ENCODE measurements at regions not wholly inside any gene's neighbourhood (a gene's known extent, or its start where the extent isn't known, plus 50 kb on each side); places are given as distances from the start of the nearest gene placed in this dataset.
A peak's percentile ranks its signal among the peaks of the same experiment; 100 is the strongest.

DNA sequence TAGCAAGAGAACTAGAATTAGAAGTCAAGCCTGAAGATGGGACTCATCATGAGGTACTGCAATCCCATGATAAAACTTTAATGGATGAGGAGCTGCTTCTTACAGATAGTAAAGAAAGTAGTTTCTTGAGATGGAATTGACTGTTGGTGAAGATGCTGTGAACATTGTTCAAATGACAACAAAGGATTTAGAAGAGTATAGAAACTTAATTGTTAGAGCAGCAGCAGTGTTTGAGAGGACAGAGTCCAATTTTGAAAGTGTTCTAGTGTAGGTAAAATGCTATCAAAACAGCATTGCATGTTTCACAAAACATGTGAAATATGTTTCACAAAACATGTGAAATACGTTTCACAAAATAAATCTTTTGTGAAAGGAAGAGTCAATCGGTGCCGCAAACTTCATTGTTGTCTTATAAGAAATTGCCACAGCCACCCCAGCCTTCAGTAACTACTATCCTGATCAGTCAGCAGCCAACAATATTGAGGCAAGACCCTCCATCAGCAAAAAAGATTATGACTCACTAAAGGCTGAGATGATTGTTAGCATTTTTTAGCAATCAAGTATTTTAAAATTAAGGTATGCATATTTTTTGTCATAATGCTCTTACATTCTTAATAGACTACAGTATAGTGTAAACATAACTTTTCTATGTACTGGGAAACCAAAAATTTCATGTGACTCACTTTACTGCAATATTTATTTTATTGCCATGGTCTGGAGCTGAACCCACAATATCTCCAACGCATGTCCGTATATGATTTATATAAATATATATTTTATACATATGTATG, 173.4 kb upstream of the BMP4 start:
- no peak for DNase-seq (ENCODE audit: low spot score)

DNA sequence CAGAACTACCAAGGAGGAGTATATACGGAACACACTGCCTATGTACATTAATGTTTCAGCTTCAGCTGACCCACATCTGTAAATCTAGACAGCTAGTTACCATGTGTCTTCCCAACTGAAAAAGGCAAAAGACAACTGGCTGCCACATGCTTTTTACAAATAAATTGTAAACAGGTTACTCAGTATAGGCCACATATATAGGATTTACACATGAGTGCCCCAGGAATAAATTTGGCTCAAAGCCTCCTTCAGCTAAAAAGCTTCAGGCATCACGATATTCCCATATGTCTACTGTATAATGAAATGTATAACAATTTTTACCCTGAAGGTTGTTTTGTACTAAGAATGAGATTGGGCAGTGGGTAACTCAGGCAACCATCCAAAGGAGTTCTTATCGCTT, 175.9 kb upstream of the BMP4 start:
- DNase-seq (ENCODE audit: low spot score), result no peak

- no peak for DNase-seq (ENCODE audit: low spot score)
Observed at GRCh38 chr14:54133896-54134295, 177.3 kb upstream of the BMP4 start.

DNA sequence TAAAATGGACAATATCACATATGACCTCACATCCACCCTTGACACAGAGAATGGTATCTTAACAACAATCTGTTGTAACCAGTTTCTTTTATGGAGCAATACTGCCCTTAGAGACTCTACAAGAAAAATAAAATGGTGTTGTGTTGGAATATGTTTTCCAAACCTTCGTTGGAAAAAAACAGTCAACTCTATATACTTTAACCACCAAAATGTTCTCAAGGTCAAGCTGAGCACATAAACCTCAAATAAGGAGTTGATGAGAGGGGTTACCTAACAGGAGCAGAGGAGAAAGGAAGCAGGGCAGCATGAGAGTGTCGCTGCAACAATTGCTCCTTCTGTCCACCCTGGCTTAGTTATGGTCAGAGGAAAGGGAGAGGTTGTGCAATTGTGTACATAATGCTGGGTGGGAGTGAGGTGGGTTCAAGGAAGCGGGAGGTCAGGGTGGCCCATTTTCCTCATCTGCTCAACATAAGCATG, 179.2 kb upstream of the BMP4 start:
- DNase-seq (ENCODE audit: low spot score), result no peak

DNA sequence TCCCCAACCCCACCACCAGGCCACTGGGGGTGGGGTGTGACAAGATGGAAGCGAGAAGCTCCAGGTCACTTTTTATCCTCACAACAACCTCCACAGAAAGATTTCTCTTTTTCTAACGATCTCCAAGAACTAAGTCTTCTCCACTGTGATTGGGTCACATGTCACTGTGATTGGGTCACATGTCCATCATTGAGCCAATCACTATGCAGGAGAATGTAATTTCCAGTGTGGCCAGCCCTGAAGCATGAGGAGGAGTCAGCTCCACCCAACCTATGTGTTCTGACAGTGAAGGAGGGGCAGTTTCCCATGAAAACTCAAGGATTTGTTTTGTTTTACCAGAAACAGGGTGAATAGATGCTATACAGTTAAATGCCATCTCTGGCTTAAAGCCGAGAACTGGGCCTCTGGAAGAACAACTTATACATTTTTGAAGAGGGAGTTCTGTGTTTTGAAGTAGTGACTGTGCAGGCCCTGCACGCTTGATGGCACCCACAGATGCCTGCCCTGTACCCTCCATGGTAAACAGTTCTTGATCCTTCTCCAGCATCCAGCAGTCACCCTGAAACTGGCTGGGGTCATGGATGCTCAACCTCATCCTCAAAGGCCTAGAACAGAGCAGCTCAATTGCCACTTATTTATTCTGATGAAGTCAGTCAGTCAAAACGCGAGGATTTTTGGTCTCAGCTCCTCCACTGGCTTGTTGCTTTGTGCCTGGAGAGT, 180.4 kb upstream of the BMP4 start:
- no peak for DNase-seq (ENCODE audit: low spot score)

GRCh38 chr14:54137614-54137961, 181.0 kb upstream of the BMP4 start:
- DNase-seq (ENCODE audit: low spot score), result no peak

DNA sequence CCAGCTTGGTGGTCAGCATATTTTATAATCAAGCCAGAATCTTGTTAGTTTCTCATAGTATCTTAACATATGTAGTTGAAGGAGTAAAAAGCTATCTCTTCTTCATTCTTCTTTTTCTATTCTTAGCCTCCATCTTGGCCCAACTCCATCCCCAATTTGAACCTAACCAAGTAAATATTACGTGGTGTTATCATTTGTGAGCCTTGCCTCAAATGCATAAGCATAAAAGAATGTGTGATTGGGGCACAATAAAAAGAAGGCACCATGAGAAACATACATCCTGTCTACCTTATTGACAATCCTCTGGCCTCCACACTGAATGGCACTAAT, 181.4 kb upstream of the BMP4 start:
- DNase-seq (ENCODE audit: low spot score), result no peak

DNA sequence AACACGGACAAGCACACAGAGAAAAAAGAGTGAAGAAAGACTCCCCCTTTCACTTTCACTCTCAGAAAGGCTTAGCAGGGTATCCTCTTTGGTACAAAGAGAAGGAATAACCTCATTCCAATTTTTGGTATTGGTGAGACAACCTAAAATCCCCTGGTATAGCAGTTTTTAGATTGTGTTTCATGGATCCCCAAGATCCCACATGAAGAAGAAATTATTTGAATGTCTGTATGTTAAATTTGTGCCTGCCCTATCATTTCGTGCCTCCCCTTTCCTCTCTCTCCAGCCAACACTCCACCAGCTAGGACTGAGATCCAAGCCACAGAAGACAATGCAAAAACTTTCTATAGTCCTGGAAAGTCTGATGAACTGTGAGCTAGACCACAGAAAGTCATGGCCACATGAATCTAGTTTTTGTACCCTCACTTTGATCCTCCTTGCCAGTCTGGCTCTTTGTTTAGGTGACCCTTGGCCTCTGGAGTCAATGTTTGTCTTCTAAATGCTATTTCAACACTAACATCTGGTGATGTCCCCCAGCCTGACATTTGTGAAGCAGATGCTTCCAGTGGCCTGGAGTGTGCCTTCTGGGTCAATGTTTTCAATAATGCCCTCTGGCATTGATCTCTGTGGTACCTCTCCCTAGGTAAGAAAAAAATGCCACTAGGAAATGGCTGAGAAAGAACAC, 181.9 kb upstream of the BMP4 start:
- no peak for DNase-seq (ENCODE audit: low spot score)

DNA sequence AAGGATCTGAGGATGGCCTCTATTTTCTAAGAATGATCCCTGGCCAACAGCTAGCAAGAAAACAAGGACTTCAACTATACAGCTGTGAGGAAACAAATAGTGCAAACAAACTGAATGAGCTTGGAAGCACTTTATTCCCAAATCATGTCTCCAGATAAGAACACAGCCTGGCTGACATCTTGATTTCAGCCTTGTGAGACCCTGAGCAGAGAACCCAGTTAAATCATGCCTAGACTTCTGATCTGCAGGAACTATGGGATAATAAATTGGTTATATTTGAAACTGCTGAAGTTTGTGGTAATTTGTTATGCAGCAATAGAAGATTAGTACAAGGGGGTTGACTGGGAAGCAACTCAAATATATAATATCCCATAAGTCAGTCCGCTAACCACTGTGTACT, 183.9 kb upstream of the BMP4 start:
- DNase-seq (ENCODE audit: low spot score), result no peak

DNA sequence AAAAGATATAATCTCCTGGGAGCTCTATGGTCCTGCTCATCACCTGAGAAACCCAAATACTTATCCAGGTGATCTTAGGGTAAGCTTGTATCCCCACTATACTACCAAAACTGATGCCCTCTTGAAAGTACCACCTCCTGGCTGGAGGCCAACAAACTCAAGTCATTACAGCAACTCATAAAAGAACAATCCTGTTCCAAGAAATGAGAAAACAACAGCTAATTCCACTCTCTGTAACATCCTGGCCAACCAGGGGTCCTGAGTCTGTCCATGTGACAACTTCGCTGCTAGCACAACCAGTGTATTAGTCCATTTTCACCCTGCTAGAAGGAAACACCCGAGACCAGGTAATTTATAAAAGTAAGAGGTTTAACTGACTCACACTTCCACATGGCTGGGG, 190.0 kb upstream of the BMP4 start:
- DNase-seq (ENCODE audit: low spot score), result no peak

DNA sequence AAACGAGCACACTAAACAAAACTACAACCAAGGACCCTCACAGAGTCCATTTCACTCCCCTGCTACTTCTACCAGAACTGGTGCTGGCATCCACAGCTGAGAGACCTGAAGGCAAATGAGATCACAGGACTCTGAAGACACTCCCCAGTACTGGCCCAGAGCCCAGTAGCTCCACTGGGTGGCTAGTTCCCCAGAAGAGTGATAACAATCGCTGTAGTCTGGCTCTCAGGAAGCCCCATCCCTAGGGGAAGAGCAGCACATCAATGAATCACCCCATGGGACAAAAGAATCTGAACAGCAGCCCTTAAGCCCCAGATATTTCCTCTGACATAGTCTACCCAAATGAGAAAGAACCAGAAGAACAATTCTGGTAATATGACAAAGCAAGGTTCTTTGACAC, 190.7 kb upstream of the BMP4 start:
- DNase-seq (ENCODE audit: low spot score), result no peak

- DNase-seq (ENCODE audit: low spot score), result no peak
Observed at GRCh38 chr14:54147758-54148157, 191.1 kb upstream of the BMP4 start.

DNA sequence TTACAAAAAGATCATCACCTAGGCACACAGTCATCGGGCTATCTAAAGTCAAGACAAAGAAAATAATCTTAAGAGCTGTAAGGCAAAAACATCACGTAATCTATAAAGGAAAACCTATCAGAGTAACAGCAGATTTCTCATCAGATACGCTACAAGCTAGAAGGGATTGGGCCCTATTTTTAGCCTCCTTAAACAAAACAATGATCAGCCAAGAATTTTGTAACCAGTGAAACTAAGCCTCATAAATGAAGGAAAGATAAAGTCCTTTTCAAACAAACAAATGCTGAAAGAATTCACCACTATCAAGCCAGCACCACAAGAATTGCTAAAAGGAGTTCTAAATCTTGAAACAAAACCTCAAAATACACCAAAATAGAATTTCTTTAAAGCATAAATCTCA, 191.6 kb upstream of the BMP4 start:
- no peak for DNase-seq (ENCODE audit: low spot score)

DNA sequence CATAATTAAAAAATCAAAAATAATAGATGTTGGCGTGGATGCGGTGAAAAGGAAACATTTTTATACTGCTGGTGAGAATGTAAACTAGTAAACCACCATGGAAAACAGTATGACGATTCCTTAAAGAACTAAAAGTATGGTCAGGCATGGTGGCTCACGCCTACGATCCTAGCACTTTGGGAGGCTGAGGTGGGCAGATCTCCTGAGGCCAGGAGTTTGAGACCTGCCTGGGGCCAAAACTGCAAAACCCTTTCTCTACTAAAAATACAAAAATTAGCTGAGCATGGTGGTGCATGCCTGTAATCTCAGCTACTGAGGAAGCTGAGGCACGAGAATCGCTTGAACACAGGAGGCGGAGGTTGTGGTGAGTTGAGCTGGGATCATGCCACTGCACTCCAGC, 195.7 kb upstream of the BMP4 start:
- DNase-seq (ENCODE audit: low spot score), result no peak

DNA sequence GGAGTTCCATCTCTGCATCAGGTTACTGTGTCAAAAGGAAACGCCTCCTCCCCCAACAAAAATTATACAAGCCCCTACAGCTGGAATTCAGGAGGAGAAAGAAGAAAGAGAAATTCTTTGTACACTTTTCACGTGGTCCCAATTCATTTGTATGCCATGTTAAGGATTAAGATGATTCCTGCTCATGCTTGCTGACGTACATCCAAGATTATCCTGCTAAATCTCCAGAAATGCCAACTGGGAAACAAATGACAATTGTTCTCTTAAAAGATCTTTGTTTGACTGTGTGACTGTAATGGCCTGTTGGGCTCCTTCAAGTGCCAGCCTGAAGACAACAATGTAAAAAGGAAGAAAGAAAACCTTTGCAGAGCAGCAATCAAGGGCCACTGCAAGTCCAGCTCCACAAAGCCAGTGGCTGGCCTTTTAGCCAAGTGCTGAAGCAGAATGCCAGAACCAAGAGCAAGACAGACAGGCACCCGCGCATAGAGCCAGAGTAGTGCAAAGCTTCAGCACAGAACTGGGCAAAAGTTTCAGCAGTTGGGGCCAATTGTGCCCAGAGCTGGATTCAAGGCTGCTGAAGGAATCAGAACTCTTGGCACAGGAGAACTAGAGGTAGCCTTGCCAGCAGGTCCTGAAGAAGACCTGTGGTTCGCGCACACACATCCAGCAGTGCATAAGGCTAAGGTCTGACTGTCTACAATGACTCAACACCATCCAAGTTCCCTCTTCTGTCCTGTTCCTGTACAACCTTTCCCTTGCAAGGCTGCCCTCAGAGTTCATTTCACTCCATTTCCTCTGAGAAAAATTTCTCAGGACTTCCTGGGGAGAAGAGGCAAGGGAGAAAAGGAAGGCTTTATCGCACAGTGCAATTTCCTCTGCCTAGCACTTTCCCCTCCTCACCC, 209.7 kb upstream of the BMP4 start:
- DNase-seq (ENCODE audit: low spot score), result no peak

- no peak for DNase-seq (ENCODE audit: low spot score)
Observed at GRCh38 chr14:54168489-54168888, 211.9 kb upstream of the BMP4 start.

GRCh38 chr14:54169254-54169924, 212.8 kb upstream of the BMP4 start:
- DNase-seq (ENCODE audit: low spot score), result peak; percentile 8

DNA sequence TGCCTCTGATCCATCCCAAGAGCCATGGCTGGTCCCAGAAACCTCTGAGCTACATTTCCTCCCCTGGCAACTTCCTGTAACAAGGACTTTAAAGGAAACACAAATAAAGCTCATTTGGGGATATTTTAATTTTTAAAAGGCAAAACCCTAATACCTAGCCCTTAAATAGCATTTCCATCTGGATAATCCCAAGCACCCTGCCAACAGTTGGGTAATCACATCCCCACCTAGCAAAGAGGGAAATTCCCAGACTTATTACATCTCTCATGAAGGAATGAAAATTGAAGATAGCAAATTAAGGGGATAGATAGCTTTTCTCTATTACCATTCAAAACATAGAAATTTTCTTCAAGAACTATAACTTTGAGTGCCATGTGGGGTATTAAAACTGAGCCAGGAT, 213.7 kb upstream of the BMP4 start:
- no peak for DNase-seq (ENCODE audit: low spot score)

GRCh38 chr14:54172114-54172513, 215.5 kb upstream of the BMP4 start:
- no peak for DNase-seq (ENCODE audit: low spot score)

DNA sequence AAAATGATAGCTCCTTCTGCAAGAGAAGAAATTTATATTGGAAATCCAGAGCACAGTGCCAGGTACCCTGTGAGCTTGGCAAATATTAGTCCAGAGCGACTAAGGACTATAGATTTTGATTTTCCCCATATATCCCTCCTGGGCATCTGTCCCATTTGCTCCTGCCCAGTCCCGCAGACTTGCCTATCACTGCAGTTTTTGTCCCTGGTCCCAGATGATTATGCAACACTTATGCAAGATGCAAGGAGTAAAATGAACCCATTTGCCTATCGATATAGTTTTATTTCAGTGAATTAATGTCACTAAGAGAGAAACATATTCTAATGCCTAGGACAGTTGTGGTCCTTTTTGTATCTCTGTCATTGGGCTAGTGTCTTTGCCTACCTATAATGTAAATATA, 215.9 kb upstream of the BMP4 start:
- DNase-seq (ENCODE audit: low spot score), result no peak

DNA sequence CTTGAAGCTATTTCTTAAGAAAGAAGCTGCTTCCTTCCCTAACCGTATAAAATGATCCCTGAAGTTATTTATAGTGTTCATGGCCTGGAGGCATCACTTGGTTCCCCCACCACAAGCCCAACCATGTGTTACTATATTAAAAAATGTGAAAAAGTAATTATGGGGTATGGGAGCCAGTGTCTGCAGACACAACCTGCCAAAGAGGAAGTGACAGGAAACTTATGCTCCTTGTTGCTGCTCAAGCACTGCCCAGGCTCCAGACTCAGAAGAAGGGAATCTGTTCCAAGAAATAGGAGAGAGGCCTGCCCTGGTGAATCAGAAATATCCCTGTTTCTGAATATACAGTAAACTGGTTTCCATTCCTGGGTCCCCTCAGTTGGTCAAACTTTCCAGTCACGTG, 217.2 kb upstream of the BMP4 start:
- no peak for DNase-seq (ENCODE audit: low spot score)

GRCh38 chr14:54174457-54174856, 217.8 kb upstream of the BMP4 start:
- DNase-seq (ENCODE audit: low spot score), result no peak

Data from RKO (cell line).